Glutamatergic neuron (in vitro differentiated cells): ENCODE measurements at regions not wholly inside any gene's neighbourhood (a gene's known extent, or its start where the extent isn't known, plus 50 kb on each side); places are given as distances from the start of the nearest gene placed in this dataset.

Source experiments
- DNase-seq: peaks from one replicate; pipeline ENCODE4 v3.0.0; 2022
- H3K27ac Mint-ChIP-seq: one replicate; pipeline ENCODE4 v1.8.0; 2020; ENCODE audit warnings: mild to moderate bottlenecking, mixed read lengths, inconsistent platforms; ENCODE audit not compliant: unreplicated experiment
- H3K27me3 Mint-ChIP-seq: one replicate; pipeline ENCODE4 v1.8.0; 2020; ENCODE audit warnings: mild to moderate bottlenecking, moderate library complexity, mixed read lengths, inconsistent platforms; ENCODE audit not compliant: unreplicated experiment
- H3K36me3 Mint-ChIP-seq: one replicate; pipeline ENCODE4 v1.8.0; 2020; ENCODE audit warnings: mild to moderate bottlenecking, mixed read lengths, inconsistent platforms; ENCODE audit not compliant: unreplicated experiment
- H3K4me1 Mint-ChIP-seq: one replicate; pipeline ENCODE4 v1.8.0; 2020; ENCODE audit warnings: mild to moderate bottlenecking, low read depth, mixed read lengths, inconsistent platforms; ENCODE audit not compliant: unreplicated experiment
- H3K4me3 Mint-ChIP-seq: one replicate; pipeline ENCODE4 v1.8.0; 2020; ENCODE audit warnings: mild to moderate bottlenecking, mixed read lengths, inconsistent platforms; ENCODE audit not compliant: unreplicated experiment
- H3K9me3 Mint-ChIP-seq: one replicate; pipeline ENCODE4 v1.8.0; 2020; ENCODE audit warnings: mild to moderate bottlenecking, moderate library complexity, mixed read lengths, inconsistent platforms; ENCODE audit not compliant: unreplicated experiment
- TF ChIP-seq, protein P1 (sequence below): fragments of 200-600 bp; sonication (generic); IDR thresholded peaks from one replicate; pipeline ENCODE4 v1.5.0; 2021; ENCODE audit not compliant: partially characterized antibody, unreplicated experiment

DNA sequence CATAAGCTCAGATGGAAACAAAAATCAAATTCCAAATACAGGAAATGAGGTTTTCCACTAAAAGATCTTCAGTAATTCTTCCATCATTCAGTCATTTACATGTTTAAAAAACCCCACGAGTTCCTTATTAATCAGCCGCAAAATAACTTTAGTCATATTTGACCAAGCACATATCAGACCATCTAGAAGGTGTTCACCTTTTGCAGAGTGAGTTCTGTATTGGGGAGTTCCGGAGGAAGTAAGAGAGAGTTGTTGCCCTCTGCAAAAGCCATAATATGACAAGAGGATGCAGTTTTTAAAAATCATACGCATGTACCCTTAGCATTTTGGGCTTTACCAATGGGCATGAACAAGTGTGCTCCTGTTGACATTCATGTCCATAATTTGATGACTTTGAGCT is 61.6 kb downstream of the CCR1 start:
- no peak for DNase-seq
- no peaks in the 10 kb centered on the region for H3K27me3 Mint-ChIP-seq
- no peaks in the 10 kb centered on the region for H3K4me1 Mint-ChIP-seq
- no peaks in the 10 kb centered on the region for H3K9me3 Mint-ChIP-seq
- no peaks in the 10 kb centered on the region for H3K36me3 Mint-ChIP-seq
- TF ChIP-seq, protein P1, sequence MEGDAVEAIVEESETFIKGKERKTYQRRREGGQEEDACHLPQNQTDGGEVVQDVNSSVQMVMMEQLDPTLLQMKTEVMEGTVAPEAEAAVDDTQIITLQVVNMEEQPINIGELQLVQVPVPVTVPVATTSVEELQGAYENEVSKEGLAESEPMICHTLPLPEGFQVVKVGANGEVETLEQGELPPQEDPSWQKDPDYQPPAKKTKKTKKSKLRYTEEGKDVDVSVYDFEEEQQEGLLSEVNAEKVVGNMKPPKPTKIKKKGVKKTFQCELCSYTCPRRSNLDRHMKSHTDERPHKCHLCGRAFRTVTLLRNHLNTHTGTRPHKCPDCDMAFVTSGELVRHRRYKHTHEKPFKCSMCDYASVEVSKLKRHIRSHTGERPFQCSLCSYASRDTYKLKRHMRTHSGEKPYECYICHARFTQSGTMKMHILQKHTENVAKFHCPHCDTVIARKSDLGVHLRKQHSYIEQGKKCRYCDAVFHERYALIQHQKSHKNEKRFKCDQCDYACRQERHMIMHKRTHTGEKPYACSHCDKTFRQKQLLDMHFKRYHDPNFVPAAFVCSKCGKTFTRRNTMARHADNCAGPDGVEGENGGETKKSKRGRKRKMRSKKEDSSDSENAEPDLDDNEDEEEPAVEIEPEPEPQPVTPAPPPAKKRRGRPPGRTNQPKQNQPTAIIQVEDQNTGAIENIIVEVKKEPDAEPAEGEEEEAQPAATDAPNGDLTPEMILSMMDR: no peak
- no peak overlapping the region for H3K4me3 Mint-ChIP-seq
- no peak overlapping the region for H3K27ac Mint-ChIP-seq

DNA sequence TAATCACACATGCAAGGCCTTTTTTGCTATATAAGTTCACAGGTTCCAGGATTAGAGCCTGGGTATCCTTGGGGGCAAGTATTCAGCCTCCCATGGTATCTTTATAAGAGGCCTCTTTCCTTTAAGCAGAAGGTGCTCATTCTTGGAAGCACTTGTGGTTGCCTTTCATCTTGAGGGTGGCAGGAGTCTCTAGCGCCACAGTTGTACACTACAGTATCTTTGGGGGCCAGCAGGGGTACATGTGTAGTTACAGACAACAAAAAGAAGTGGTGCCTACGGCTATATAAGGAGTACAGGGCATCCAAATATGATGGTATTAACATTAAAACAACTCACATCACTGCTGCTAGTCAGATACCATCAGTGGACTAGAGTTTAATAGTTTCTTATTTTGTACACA is 62.1 kb downstream of the CCR1 start:
- Mint-ChIP-seq H3K27me3 (no peaks in the 10 kb centered on the region), H3K36me3 (no peaks in the 10 kb centered on the region), H3K4me1 (no peaks in the 10 kb centered on the region), H3K9me3 (no peaks in the 10 kb centered on the region), H3K4me3 (no peak overlapping the region), H3K27ac (no peak overlapping the region)
- no peak for DNase-seq
- TF ChIP-seq, protein P1: no peak

DNA sequence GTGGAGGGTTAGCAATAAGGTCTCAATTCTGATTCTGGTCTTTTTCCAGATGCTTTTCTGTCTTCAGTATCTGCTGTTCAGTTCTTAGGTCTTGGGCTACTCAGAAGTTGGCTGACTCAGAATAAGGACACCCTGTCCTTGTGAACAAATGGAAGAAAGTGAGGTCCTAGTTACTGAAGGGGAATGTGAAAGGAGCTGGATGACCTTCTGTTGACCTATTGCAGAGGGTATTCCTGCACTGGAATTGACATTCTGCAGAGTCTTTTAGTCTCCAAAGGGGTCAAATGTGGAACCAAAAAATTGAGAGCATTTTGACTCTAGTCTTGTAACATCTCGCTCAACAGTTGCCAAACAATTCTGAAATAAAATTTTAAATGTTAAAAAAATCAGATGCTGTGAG is 63.0 kb downstream of the CCR1 start:
- Mint-ChIP-seq H3K9me3 (no peaks in the 10 kb centered on the region), H3K4me1 (no peaks in the 10 kb centered on the region), H3K4me3 (no peak overlapping the region), H3K27ac (no peak overlapping the region), H3K27me3 (no peaks in the 10 kb centered on the region), H3K36me3 (no peaks in the 10 kb centered on the region)
- TF ChIP-seq, protein P1: no peak
- DNase-seq: no peak

DNA sequence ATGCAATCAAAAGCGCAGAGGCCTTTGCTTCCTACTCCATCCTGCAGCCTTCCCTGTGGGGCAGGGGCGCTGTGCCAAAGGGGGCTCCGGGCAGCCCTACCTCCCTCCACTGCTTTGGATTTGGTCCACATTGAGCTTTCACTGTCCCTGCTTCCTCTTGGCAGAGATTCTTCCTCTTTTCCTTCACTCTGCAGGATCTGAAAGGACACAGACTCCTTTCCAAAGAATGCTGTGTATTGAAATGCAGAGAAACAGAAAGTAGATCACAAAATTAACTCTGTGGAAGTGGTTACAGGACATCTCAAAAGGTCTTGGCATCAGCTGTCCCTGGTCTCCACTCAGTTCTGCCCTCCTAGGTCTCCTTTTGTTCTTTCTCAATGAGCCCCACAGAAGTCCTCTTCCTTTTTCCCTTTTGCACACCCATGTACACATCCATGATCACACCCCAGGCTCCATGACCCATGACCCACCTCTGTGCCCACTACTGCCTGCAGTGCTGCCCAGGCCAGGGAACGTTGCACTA is 64.1 kb downstream of the CCR1 start:
- TF ChIP-seq, protein P1: no peak
- Mint-ChIP-seq H3K36me3 (no peaks in the 10 kb centered on the region), H3K27ac (no peak overlapping the region), H3K27me3 (no peaks in the 10 kb centered on the region), H3K4me3 (no peak overlapping the region), H3K4me1 (no peaks in the 10 kb centered on the region), H3K9me3 (no peaks in the 10 kb centered on the region)
- no peak for DNase-seq

DNA sequence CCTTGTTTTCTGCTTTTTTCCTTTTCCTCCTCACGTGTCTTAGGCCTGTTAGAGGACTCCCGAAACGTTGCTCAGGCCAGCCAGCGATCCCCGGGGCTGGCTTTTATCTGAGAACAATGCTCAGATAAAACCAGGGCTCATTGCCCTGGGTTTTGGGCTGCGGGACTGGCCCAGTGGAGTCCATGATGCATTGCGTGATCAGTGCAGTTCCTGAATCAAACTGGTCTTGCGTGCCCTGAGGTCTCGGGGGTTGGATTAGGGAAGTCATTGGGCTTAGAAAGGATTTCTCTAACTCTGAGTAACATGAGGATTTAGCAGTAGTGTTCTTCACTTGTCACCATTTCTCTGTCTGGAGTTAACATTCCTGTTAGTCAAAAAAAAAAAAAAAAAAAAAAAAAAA is 66.3 kb downstream of the CCR1 start:
- Mint-ChIP-seq H3K27ac (no peak overlapping the region), H3K27me3 (no peaks in the 10 kb centered on the region)

More for the DNA sequence above, 66.3 kb downstream of the CCR1 start:
- Mint-ChIP-seq H3K9me3 (no peaks in the 10 kb centered on the region), H3K4me3 (no peak overlapping the region), H3K36me3 (no peaks in the 10 kb centered on the region), H3K4me1 (no peaks in the 10 kb centered on the region)
- DNase-seq: no peak
- TF ChIP-seq, protein P1: no peak
